HCT116 (cell line): ENCODE measurements at regions not wholly inside any gene's neighbourhood (a gene's known extent, or its start where the extent isn't known, plus 50 kb on each side); places are given as distances from the start of the nearest gene placed in this dataset.

Experiments used
- ATAC-seq: fragments of 200-7000 bp; cut with Tn5 transposase; 2 replicates; pipeline ENCODE4 v1.9.1; 2020; ENCODE audit warnings: mild to moderate bottlenecking, moderate library complexity
- BruUV-seq: library from RNA; stranded (reverse); fragments of 400-500 nt; replicated peaks from 2 replicates; lab custom pipeline; 2021; lab: Mats Ljungman, UMichigan
- CTCF ChIA-PET: fragments of 300-600 bp; sonication (Branson Sonifier 250); formaldehyde crosslinking; loops from one replicate; lab custom pipeline; 2021; ENCODE audit warnings: antibody characterized with exemption; lab: Charles Lee
- POLR2A ChIA-PET: fragments of 300-600, 350-600 bp; sonication (Branson Sonifier 250); formaldehyde crosslinking; loops from one replicate; lab custom pipeline; 2021; ENCODE audit warnings: antibody characterized with exemption; lab: Charles Lee
- RAD21 ChIA-PET, 2 experiments: fragments of 300-600 bp; sonication (Branson Sonifier 250); formaldehyde crosslinking; loops; one replicate each; lab custom pipeline; 2023; ENCODE audit warnings: low total read pairs in 2 of 2; ENCODE audit not compliant: uncharacterized antibody in 2 of 2, unreplicated experiment in 2 of 2, low non-redundant PET in 1 of 2; lab: Charles Lee
- DNase-seq: peaks from one replicate; pipeline ENCODE4 v3.0.0-alpha.2; 2010; ENCODE audit warnings: low read depth, low spot score
- H2AFZ ChIP-seq: fragments of 200-600 bp; shearing (Covaris generic), sonication (generic); 2 replicates; pipeline ENCODE4 v1.6.1; 2017; ENCODE audit warnings: low read depth, mixed run types, mixed read lengths, antibody characterized with exemption, low read length; ENCODE audit not compliant: poor library complexity, severe bottlenecking
- H3K27ac ChIP-seq: 2 replicates; pipeline ENCODE4 v1.5.1; 2012; ENCODE audit warnings: low read depth, low read length
- H3K27me3 ChIP-seq: fragments of 200-600 bp; sonication (generic); 2 replicates; pipeline ENCODE4 v1.6.1; 2016; ENCODE audit warnings: mixed run types, low read length, mixed read lengths; ENCODE audit not compliant: insufficient read depth
- H3K36me3 ChIP-seq, 2 experiments: fragments of 200-500 bp in 1 of 2; fragments of 200-600 bp in 1 of 2; sonication (Bioruptor generic) in 1 of 2; sonication (generic) in 1 of 2; 2 replicates each; pipeline versions ENCODE4 v1.5.1 to v1.6.1; 2014 to 2016; ENCODE audit warnings: low read length in 2 of 2, inconsistent platforms in 1 of 2, mixed read lengths in 1 of 2, mixed run types in 1 of 2; ENCODE audit not compliant: insufficient read depth in 2 of 2, control insufficient read depth in 1 of 2
- H3K4me1 ChIP-seq, 2 experiments: fragments of 200-600 bp in 1 of 2; sonication (generic) in 1 of 2; 2 replicates each; pipeline versions ENCODE4 v1.5.1 to v1.6.1; 2012 to 2017; ENCODE audit warnings: low read length in 2 of 2, inconsistent platforms in 1 of 2, mild to moderate bottlenecking in 1 of 2, mixed read lengths in 1 of 2, mixed run types in 1 of 2, moderate library complexity in 1 of 2; ENCODE audit not compliant: insufficient read depth in 2 of 2, control insufficient read depth in 1 of 2
- H3K4me2 ChIP-seq: fragments of 200-600 bp; sonication (generic); 2 replicates; pipeline ENCODE4 v1.6.1; 2017; ENCODE audit warnings: mixed run types, low read length, mixed read lengths
- H3K4me3 ChIP-seq, 2 experiments: fragments of 200-600 bp in 1 of 2; sonication (generic) in 1 of 2; replicated peaks in 1 of 2; 2 replicates each; pipeline ENCODE4 v1.5.1; 2011 to 2016; ENCODE audit warnings: low read length in 2 of 2, control low read depth in 1 of 2, low read depth in 1 of 2, mild to moderate bottlenecking in 1 of 2, mixed read lengths in 1 of 2, mixed run types in 1 of 2
- H3K79me2 ChIP-seq: fragments of 200-600 bp; sonication (generic); 2 replicates; pipeline ENCODE4 v1.6.1; 2017; ENCODE audit warnings: mild to moderate bottlenecking, mixed run types, low read length, moderate library complexity, mixed read lengths; ENCODE audit not compliant: insufficient read depth
- H3K9ac ChIP-seq: fragments of 200-600 bp; sonication (generic); 2 replicates; pipeline ENCODE4 v1.6.1; 2016; ENCODE audit warnings: low read length, mixed read lengths
- H3K9me2 ChIP-seq: fragments of 200-600 bp; sonication (generic), shearing (Covaris generic); 2 replicates; pipeline ENCODE4 v1.6.1; 2017; ENCODE audit warnings: mixed run types, mild to moderate bottlenecking, moderate library complexity; ENCODE audit not compliant: insufficient read depth
- H3K9me3 ChIP-seq, 2 experiments: fragments of 200-500 bp in 1 of 2; fragments of 200-600 bp in 1 of 2; sonication (Bioruptor generic) in 1 of 2; sonication (generic) in 1 of 2; 2 replicates each; pipeline ENCODE4 v1.6.1; 2014 to 2017; ENCODE audit warnings: low read length in 2 of 2, mixed read lengths in 2 of 2, inconsistent platforms in 1 of 2, low read depth in 1 of 2, mild to moderate bottlenecking in 1 of 2, mixed run types in 1 of 2, moderate library complexity in 1 of 2; ENCODE audit not compliant: control insufficient read depth in 1 of 2, insufficient read depth in 1 of 2
- H4K20me1 ChIP-seq: fragments of 200-600 bp; sonication (generic), shearing (Covaris generic); 2 replicates; pipeline ENCODE4 v1.6.1; 2017; ENCODE audit warnings: mixed run types, mild to moderate bottlenecking, moderate library complexity; ENCODE audit not compliant: insufficient read depth
- CBX3 ChIP-seq: IDR thresholded peaks from 2 replicates; pipeline ENCODE4 v1.6.1; 2012; ENCODE audit warnings: low read depth
- REST ChIP-seq: IDR thresholded peaks from 2 replicates; pipeline ENCODE4 v1.6.1; 2012; ENCODE audit warnings: low read depth
- TCF7L2 ChIP-seq: IDR thresholded peaks from 2 replicates; pipeline ENCODE4 v1.7.0; 2011; ENCODE audit warnings: borderline replicate concordance, inconsistent platforms; ENCODE audit not compliant: insufficient read depth, insufficient read length; ENCODE audit errors: extremely low read depth
- intact Hi-C: fragments of 100-400 bp; cut with micrococcal nuclease; formaldehyde crosslinking; loops from 2 replicates; pipeline ENCODE4 v1.10.0; 2022

- no peaks in the 10 kb centered on the region for H3K9me2 ChIP-seq
- H3K79me2 ChIP-seq, result no peaks in the 10 kb centered on the region
- CTCF ChIA-PET, result no interaction called here
- ATAC-seq, result no peak
- no TSS peak for BruUV-seq
- intact Hi-C loops, result no loop called here
- no peak overlapping the region for H3K9ac ChIP-seq
- no peak overlapping the region for H3K4me3 ChIP-seq
- no peak overlapping the region for H3K4me2 ChIP-seq
- no peaks in the 10 kb centered on the region for H3K36me3 ChIP-seq
- no peaks in the 10 kb centered on the region for H3K4me1 ChIP-seq
- TF ChIP-seq REST, result no peak
- peak; percentile 30 for TF ChIP-seq TCF7L2
- TF ChIP-seq, all 23 proteins: peak for 1
- no peaks in the 10 kb centered on the region for H3K27me3 ChIP-seq
- DNase-seq, result no peak
- POLR2A ChIA-PET, result no interaction called here
- H4K20me1 ChIP-seq, result no peaks in the 10 kb centered on the region
- no peak overlapping the region for H3K27ac ChIP-seq
- RAD21 ChIA-PET, result no interaction called here
- no peaks in the 10 kb centered on the region for H3K9me3 ChIP-seq
- H2AFZ ChIP-seq, result no peak overlapping the region
These were observed 475.8 kb downstream of the FOXO1 start for GRCh38 chr13:40190641-40191100.

- Histone ChIP-seq H3K9me3 (no peaks in the 10 kb centered on the region), H2AFZ (no peak overlapping the region), H3K4me1 (no peaks in the 10 kb centered on the region), H3K79me2 (no peaks in the 10 kb centered on the region), H3K4me2 (no peak overlapping the region), H3K27ac (no peak overlapping the region), H3K36me3 (no peaks in the 10 kb centered on the region), H3K27me3 (no peaks in the 10 kb centered on the region), H3K9ac (no peak overlapping the region), H3K9me2 (no peaks in the 10 kb centered on the region), H3K4me3 (no peak overlapping the region), H4K20me1 (no peaks in the 10 kb centered on the region)
- intact Hi-C loops, result no loop called here
- ChIA-PET RAD21 (no interaction called here), POLR2A (no interaction called here), CTCF (no interaction called here)
- DNase-seq (no peak), ATAC-seq (no peak)
- no peak for TF ChIP-seq TCF7L2
- no peak for TF ChIP-seq CBX3
- no TSS peak for BruUV-seq
These were observed 475.1 kb downstream of the FOXO1 start for GRCh38 chr13:40191186-40191980.
